ENCODE measurements at regions not wholly inside any gene's neighbourhood (a gene's known extent, or its start where the extent isn't known, plus 50 kb on each side); places are given as distances from the start of the nearest gene placed in this dataset.

DNA sequence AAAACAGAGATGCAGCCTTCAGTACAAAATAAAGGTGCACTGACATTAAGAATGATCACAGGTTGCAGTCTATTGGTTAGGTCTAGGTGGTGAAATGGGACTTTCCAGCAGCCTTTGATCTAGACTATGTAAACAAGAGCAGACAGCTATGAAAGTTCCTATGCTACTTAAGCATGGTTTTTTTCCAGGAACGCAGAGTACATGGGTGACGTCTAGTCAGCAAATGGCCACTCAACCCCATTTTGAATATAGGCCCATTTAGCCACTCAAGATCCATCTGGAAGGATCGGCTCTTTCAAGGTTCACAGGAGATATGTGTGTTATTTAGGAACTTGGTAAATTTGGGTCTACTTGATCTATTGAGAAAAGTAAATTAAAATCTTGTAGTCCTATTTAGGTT is 1424.6 kb upstream of the LRRTM3 start:
- DNase-seq (ENCODE audit: low read depth): no peak

DNA sequence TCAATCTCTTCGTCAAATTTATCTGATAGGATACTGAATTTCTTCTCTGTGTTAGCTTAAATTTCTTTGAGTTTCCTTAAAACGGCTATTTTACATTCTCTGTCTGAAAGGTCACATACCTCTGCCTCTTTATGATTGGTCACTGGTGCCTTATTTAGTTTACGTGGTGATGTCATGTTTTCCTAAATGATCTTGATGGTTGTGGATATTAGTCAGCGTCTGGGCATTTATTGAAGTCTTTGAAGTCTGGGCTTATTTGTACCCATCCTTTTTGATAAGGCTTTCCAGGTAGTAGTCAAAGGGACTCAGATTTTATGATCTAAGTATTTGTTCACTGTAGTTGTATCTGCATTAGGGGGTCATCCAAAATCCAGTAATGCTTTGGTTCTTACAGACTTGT is 1407.5 kb upstream of the LRRTM3 start:
- DNase-seq (ENCODE audit: low read depth): no peak

- no peak for DNase-seq (ENCODE audit: low read depth)
Measured at GRCh38 chr10:65528986-65529385, 1396.8 kb upstream of the LRRTM3 start.

GRCh38 chr10:65531545-65531944 is 1394.3 kb upstream of the LRRTM3 start:
- DNase-seq (ENCODE audit: low read depth): no peak

- DNase-seq (ENCODE audit: low read depth): no peak
Measured at GRCh38 chr10:65534771-65535170, 1391.1 kb upstream of the LRRTM3 start.

- no peak for DNase-seq (ENCODE audit: low read depth)
Measured at GRCh38 chr10:65544756-65545155, 1381.1 kb upstream of the LRRTM3 start.

GRCh38 chr10:65548001-65548400 is 1377.8 kb upstream of the LRRTM3 start:
- DNase-seq (ENCODE audit: low read depth): no peak

GRCh38 chr10:65550761-65551160 is 1375.1 kb upstream of the LRRTM3 start:
- DNase-seq (ENCODE audit: low read depth): no peak

DNA sequence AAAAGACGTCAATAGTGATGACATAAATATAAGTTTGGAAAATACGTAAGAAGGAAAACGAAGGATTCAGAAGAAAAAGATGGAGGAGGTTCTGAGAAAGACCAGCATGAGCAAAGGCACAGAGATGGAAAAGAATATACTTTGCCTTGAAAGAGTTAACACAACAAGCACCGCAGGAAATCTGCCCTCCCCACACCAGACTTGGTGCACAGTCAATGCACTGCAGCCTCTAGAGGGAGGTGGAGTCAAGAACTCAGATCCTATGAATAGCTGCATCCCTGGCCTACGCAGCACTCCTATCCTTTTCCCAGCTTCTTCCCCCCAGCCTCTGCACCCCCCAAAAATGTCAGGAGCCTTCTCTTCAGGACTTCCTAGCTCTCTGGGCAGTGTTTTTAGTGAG is 1370.6 kb upstream of the LRRTM3 start:
- DNase-seq (ENCODE audit: low read depth): no peak

- no peak for DNase-seq (ENCODE audit: low read depth)
Measured at GRCh38 chr10:65556006-65556405, 1369.8 kb upstream of the LRRTM3 start.

DNA sequence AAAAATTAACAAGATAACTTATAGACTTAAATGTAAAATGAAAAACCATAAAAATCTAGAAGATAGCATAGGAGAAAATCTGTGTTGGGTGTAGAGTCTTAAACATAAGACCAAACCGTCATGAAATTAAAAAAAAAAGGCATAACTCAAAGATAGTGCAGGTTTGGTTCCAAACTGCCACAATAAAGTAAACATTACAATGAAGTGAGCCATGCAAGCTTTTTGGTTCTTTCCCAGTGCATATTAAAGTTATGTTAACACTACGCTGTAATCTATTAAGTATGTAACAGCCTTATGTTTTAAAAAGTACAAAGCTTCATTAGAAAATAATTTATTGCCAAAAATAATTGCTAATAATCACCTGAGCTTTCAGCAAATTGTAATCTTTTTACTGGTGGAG is 1366.5 kb upstream of the LRRTM3 start:
- no peak for DNase-seq (ENCODE audit: low read depth)

DNA sequence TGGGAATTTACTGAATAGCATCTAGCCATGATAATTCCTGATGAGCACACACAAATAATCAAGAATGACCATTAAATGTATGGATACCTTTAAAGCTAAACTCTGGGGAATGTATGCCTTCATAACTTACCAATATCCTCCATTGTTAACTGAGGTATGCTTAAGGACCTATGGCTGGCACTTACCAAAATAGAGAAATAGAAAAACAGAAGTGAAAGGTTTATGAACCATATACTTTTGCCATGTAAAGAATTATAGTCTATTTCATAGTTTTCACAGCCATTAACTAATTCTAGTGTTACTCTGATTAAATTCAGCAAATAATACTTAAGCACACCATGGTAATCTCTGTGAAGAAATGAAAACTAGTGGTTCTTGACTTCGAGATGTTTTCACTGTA is 1360.6 kb upstream of the LRRTM3 start:
- DNase-seq (ENCODE audit: low read depth): no peak

DNA sequence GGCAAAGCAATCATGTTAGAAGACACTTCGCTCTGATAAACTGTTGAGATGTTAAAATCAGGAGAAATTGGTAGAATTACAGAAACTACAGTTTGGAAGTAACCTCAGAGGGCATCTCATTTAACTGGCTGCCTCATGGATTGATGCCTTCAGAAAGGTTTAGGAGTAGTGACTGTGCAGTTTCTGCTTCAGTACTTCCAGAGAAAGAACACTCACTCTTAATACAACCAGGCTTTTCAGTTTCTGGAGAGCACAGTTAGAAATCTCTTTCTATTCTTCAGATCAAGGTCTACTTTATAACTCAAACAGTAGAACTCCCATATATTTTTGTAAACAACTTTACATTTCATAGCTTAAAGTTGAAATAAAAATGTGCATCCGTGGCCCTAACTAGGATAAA is 1358.9 kb upstream of the LRRTM3 start:
- DNase-seq (ENCODE audit: low read depth): no peak

DNA sequence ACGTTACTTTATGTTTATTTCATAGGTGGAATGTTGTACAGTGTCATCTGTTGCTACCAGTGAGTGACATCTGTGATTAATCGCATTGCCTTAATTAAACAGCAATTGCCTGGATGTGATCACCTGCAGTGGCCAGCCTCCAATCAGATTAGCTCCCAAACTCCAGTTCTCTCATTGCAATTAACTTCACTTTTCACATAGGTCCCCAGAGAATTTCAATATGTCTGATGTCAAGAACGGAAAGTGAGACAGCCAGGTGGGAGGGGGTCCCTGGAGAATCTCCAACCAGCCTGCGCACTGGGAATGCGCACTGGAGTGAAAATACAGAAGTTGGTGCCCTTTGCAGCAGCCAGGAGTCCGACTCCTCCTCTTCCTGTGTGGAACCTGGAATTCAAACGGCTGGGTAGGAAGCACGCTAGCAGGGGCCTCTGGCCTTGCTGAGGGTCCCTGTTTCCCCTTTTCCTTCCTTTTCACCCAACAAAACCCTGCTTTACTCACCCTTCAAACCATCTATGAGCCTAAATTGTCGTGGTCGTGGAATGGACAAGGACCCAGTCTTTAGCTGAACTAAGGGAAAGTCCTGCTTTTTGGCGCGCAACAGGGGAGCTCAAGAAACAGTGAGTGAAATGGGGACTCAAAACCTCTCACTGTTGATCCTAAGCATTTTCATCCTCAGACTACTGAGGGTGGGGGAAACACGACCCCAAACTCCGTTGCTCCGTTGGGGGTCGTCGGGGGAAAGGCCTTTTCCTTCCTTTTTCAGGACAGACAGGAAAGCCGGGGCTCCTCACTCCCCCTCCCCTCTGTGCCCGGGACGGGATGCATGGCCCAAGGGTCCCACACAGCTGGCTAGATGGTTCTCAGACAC is 1355.5 kb upstream of the LRRTM3 start:
- no peak for DNase-seq (ENCODE audit: low read depth)

- DNase-seq (ENCODE audit: low read depth): no peak
Measured at GRCh38 chr10:65571011-65571570, 1354.7 kb upstream of the LRRTM3 start.

GRCh38 chr10:65581426-65582026 is 1344.3 kb upstream of the LRRTM3 start:
- DNase-seq (ENCODE audit: low read depth): no peak

DNA sequence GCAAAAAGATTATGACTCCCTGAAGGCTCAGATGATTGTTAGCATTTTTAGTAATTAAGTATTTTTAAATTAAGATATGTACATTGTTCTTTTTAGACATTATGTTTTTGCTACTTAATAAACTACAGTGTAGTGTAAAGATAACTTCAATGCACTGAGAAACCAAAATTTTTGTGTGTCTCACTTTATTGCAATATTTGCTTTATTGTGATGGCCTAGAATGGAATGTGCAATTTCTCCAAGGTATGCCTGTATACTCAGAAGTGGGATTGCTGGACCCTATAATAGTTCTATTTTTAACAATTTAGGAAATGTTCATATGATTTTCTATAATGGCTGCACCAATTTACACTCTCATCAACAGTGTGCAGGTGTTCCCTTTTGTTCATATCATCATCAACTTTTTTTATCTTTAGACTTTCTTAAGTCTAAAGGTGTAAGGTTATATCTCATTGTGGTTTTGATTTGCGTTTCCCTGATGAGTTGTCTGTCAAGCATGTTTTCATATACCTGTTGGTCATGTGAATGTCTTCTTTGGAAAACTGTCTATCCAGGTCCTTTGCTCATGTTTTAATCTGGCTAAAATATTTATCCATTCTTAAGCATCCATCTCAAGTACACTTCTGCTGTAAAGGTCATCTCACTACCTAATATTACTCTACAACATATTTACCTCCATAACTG is 1323.5 kb upstream of the LRRTM3 start:
- DNase-seq (ENCODE audit: low read depth): no peak

DNA sequence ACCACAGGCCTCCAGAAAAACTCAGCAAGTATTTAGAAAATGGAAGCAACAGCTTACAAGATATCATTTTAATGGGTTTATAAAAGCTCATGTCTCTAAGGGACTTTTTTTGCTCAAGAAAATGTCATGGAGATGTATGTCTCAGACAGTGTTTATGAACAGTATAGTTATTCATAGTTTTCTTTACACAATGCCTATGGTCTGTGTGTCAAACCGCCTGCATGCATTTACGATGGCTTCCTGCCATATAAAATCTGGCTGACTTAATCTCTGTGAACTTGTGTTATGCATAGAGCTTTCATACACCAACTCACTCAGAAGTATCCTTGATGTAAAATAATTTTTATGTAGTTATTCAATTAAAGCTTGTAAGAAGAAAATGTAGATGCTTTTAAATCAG is 1314.2 kb upstream of the LRRTM3 start:
- no peak for DNase-seq (ENCODE audit: low read depth)

- DNase-seq (ENCODE audit: low read depth): no peak
Measured at GRCh38 chr10:65614956-65615565, 1310.8 kb upstream of the LRRTM3 start.

DNA sequence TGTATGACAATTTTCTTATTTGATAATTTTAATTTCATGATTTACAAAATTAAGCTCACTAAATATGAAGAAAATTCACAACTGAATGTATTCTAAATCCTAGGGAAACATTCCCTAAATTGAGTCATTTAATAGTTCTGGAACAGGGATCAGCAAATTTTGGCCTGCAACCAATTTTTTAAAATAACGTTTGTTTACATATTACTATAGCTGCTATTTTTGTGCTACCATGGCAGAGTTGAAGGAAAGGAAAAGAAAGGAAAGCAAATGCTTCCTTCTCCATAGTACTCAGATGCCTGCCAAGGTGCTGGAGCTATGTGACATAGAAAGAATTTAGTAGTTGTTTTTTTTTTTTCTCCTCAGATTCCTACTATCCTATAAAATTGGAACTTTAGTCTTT is 1307.7 kb upstream of the LRRTM3 start:
- DNase-seq (ENCODE audit: low read depth): no peak

DNA sequence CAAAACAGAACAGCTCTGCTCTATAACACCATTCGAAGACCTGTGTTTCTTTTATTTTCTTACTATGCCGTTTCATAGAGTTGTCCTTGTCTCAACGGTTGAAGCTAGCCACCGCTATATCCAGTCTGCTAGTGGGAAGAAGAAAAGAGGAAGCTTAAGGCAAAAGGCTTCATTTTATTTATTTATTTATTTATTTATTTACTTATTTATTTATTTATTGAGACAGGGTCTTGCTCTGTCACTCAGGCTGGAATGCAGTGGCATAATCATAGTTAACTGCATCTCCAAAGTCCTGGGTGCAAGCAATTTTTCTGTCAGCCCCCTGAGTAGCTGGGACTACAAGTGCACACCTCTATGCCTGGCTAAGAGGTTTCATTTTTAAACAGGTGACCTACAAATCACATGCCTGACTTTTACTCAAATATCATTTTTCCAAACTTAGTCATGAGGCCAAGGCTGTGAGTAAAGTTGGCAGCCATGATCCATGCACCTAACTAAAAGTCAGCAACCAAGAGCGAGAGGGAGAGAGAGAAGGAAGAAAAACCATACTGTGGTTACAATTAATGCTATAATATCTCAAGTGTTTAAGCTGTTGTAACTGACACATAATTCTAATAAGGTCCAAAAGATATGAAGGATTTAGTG is 1305.3 kb upstream of the LRRTM3 start:
- DNase-seq (ENCODE audit: low read depth): no peak

DNA sequence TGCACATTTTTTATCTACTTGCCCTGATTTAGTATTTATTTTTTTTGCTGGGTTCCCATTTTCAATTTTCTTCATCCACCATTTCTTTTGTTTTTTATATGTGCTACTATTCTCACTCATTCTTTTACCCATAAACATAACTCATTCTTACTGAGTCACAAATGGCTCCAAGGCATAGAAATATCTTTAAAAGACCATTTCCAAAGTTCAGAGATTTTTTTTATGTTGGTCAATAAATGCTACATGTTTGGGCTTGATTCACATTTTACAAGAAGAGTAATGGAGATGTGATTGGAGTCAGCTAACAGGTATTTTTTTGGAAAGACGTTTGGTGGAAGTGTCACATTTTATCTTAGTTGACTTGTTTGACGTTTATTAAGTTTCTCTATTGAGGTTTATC is 1303.2 kb upstream of the LRRTM3 start:
- no peak for DNase-seq (ENCODE audit: low read depth)
